HG02973 (cell line): ENCODE measurements at regions not wholly inside any gene's neighbourhood (a gene's known extent, or its start where the extent isn't known, plus 50 kb on each side); places are given as distances from the start of the nearest gene placed in this dataset.

Source experiments
- ATAC-seq: cut with Tn5 transposase; IDR thresholded peaks from one replicate; pipeline ENCODE4 v1.9.1; 2021; ENCODE audit warnings: moderate library complexity; ENCODE audit not compliant: unreplicated experiment

DNA sequence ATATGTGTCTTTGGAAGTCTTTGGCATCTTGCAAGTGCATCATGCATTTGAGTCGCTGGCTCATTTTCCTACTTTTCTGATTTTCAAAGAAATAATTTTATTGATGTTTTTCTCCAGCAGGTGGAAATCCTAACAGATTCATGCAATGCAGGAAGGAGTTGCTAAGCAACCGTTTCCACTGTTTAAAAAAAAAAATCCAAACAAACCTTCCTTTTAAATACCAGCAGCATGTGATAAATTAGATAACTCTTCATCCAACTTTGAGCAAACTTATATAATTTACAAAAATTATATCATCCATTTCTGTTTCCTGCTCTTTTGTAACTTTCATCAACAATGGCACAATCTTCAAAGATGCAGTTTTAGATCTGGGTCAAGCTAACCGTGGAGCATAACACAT is 364.1 kb downstream of the MFSD1 start:
- ATAC-seq: no peak

- peak; percentile 53 for ATAC-seq
Observed at GRCh38 chr3:159166899-159167586, 365.2 kb downstream of the MFSD1 start.

DNA sequence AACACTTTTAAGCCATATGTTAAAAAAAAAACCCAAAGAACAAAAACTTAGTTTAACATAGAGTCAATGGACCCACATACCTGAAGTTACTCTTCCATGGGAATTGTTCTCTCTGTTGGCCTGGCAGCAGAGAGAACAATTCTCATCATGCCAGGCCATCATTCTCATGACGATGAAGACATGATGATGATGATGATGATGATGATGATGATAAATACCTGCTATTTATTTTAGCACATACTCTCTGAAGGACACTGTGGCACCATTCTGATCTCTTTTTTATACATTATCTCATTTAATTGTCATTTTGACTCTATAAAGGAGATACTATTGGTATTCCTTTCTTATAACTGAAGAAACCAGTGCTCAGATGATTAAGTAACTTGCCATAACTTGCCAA is 366.9 kb downstream of the MFSD1 start:
- ATAC-seq: no peak

DNA sequence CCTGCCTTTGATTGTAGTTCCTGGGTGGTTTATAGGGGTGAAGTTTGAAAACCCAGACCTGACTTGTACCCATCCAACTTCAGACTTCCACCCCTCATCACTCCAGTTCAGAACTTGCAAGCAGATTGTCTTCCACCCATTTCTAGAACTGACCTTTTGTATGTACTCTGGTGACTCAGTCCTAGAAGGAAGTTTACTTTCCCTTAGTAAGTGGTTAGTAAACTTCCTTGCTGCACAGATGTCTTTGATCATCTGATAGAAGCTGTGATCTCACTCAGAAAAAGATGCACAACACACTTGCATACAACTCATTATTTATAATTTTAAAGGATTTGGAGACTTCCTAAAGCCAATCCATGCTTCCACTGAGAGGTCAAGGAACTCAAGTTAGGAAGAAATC is 368.0 kb downstream of the MFSD1 start:
- ATAC-seq: peak; percentile 64

- no peak for ATAC-seq
Observed at GRCh38 chr3:159170436-159171003, 368.7 kb downstream of the MFSD1 start.

DNA sequence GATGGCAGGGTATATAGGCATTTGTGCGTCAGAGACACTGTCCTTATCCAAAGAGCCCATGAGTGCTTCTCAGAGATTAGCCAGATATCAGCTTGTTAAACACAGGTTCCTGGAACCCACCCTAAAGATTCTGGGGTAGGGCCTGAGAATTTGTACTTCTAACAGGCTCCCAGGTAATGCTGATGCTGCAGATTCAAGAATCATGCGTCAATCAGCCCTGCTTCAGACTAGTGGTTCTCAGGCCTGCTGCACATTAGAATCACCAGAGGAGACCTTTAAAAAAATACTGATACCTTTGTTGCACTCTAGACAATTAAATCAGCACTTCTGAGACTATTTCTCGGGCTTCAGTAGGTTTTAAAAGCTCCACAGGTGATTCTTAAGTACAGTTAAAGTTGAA is 369.5 kb downstream of the MFSD1 start:
- no peak for ATAC-seq

DNA sequence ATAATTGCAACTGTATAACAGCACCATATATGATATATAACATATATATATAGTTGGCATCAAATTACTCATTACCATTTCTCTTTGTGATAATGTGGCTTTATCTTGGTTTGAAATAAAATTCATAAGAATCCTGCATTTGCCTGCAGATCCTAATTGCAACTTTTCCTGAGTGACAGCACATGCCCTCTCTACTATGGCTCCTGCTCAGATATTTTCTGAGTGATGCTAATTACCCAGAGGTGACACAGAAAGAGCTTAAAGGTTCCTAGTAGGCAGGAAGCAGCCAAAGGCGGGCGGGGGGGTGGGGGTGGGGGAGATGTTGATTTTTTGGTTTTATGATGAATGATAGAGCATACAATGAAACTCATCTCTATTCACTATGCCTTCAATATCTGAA is 370.6 kb downstream of the MFSD1 start:
- no peak for ATAC-seq

- no peak for ATAC-seq
Observed at GRCh38 chr3:159174715-159175692, 373.1 kb downstream of the MFSD1 start.

- no peak for ATAC-seq
Observed at GRCh38 chr3:159178209-159178897, 376.5 kb downstream of the MFSD1 start.

- no peak for ATAC-seq
Observed at GRCh38 chr3:159182961-159183360, 381.1 kb downstream of the MFSD1 start.

DNA sequence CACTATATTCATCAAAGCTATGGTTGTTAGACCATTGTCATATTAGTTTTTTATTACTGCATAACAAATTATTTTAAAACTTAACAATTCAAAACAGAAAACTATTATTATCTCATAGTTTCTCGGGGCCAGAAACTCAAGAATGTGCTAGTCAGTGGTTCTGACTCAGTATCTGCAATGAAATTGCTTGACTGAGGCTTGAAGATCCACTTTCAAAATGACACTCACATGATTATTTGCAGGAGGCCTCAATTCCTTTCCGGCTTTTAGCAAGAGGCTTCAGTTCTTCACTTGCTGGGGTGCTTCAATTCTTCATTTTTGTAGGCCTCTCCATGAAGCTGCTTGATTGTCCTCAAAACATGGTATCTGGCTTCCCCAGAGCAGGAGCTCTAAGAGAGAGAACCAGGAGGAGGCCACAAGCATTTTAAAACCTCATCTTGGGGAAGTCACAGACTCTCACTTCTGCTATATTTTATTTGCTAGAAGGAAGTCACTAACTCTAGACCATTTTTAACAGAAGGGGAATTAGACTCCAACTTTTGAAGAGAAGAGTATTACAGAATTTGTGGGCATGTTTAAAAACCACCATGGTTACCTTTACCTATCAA is 383.7 kb downstream of the MFSD1 start:
- ATAC-seq: peak; percentile 64

DNA sequence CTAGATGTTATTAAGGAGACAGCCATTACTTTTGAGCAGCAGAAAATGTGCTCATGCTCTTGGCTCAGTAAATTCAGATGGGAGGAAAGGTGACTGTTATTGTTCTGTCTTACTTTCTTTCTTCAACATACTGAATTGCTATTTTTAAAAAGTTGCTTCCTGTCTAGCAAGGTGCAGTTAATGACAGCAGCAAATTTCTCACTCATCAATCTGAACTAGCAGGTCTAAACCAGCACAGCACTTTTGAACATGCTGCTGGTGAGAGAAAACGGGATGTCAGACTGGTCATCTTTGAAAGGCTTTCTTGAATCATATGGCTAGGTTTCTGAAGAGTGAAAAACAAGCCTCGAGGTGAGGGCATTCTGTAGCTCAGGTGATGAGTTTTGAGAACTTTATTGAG is 384.7 kb downstream of the MFSD1 start:
- ATAC-seq: peak; percentile 56

- no peak for ATAC-seq
Observed at GRCh38 chr3:159187232-159187631, 385.4 kb downstream of the MFSD1 start.

GRCh38 chr3:159187706-159188105 is 385.9 kb downstream of the MFSD1 start:
- no peak for ATAC-seq

DNA sequence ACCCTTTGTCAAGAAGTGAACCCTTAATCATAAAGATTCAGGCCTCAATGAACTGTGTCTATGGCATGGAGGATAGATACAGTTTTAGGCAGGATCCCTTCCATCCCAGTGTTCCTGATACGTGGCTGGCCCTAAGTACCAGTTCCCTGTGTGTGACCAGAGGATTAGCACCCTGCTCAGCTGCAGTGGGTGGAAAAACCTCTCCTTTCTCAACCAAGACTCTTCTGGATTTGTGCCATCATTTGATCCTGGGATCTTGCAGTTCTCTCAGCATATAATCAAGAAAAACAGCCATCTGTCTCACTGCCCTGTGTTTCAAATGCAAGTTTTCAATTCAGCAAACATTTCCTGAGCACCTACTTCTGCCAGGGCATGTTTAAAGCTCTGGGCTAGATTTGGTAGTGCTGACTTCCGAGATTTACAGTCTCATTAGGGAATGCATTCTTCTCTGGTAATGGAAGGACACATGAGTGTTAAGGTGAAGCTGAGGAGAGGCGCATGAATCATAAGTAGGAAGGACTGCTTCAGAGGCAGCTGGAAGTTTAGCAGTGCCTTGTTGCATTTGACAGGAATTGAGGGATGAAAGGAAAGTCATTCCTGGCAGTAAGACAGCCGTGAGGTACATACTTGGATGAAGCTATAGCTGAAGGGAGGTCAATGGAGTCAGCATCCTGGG is 388.3 kb downstream of the MFSD1 start:
- no peak for ATAC-seq

DNA sequence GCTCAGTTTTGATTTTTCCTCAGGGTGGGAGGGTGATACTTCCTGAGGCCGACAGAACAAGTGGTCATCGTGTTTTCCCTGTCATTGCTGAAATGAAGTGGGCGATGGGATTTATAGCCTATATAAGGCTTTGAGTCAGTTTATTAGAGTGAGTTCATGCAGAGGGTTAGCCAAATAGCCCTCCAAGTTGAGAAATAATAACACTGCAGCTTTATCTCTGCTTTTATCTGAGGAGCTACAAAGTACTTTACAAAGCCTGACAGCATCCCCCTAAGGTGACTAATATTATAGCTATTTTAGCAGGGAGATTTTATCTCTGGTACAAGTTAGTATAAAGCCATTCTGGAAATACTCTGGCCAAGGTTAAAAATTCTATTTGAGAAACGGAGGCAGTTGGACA is 389.6 kb downstream of the MFSD1 start:
- ATAC-seq: no peak

DNA sequence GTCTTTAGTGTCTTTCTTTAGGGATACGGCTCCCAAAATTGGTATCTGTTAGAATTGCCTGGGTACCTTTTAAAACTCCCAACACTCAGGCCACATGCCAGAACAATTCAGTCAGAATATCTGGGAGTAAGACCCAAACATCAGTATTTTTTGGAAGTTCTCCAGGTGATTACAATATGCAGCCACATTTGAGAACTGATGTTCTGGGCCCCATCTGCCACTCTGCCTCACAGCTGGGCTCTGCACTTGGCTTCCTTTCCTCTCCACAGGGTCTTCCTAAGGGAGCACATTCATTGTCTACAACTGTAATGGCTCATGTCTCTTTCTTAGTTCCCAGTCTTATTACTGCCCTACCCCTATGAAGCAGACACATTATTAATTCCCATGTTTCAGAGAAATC is 394.5 kb downstream of the MFSD1 start:
- ATAC-seq: no peak

DNA sequence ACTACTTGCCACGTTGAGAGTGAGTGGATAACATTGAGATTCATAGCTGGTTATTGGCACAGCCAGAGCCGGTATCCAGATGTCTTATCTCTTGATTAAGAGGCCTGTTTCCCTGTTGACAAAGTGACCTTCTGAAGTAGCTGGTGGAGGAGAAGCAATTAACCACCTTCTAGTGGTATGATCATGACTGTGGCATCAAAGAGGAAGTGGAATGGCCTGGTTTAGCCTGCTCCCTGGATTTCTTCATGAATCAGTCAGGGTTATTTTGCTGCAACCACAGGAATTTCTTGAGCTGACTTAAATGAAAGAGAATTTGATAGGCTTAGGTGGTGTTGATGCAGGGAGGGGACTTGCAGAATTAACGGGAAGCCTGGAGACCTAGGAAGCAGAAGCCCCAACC is 398.3 kb downstream of the MFSD1 start:
- ATAC-seq: no peak

GRCh38 chr3:159208050-159208449 is 406.2 kb downstream of the MFSD1 start:
- ATAC-seq: no peak

- no peak for ATAC-seq
Observed at GRCh38 chr3:159209459-159209858, 407.6 kb downstream of the MFSD1 start.
